Heart left ventricle (tissue), 16 donors: ENCODE measurements at regions not wholly inside any gene's neighbourhood (a gene's known extent, or its start where the extent isn't known, plus 50 kb on each side); places are given as distances from the start of the nearest gene placed in this dataset.
"Not testable (repeated sequence)": the region's sequence is repeated elsewhere in the genome, so short reads cannot be mapped to it uniquely, and the experiment has no call there.

ENCODE experiments used
- ATAC-seq, 4 donors: fragments of 200-7000 bp; cut with Tn5 transposase; one replicate each; pipeline ENCODE4 v1.9.1; 2020 to 2022; ENCODE audit warnings: moderate library complexity in 4 of 4, mild to moderate bottlenecking in 3 of 4, moderate number of reproducible peaks in 1 of 4
- DNase-seq, 5 donors: peaks; one replicate each; pipeline ENCODE4 v3.0.0-alpha.2; 2020
- H3K27ac ChIP-seq, 12 donors: fragments of 200-600 bp; sonication (generic) in 4 of 12; one replicate each; pipeline versions ENCODE4 v1.5.0 to v1.8.0; 2016 to 2022; ENCODE audit warnings: mild to moderate bottlenecking in 2 of 12
- H3K27me3 ChIP-seq, 9 donors: fragments of 200-600 bp; sonication (generic) in 2 of 9; one replicate each; pipeline versions ENCODE4 v1.5.1 to v1.8.0; 2016 to 2022; ENCODE audit warnings: mild to moderate bottlenecking in 3 of 9
- H3K36me3 ChIP-seq, 9 donors: fragments of 200-600 bp; sonication (generic) in 2 of 9; one replicate each; pipeline versions ENCODE4 v1.5.0 to v1.8.0; 2018 to 2022; ENCODE audit warnings: mild to moderate bottlenecking in 2 of 9
- H3K4me1 ChIP-seq, 12 donors: fragments of 200-600 bp; sonication (generic) in 4 of 12; one replicate each; pipeline versions ENCODE4 v1.5.0 to v1.8.0; 2016 to 2022; ENCODE audit warnings: mild to moderate bottlenecking in 3 of 12
- H3K4me3 ChIP-seq, 12 donors: fragments of 200-600 bp; sonication (generic) in 4 of 12; one replicate each; pipeline versions ENCODE4 v1.5.0 to v1.8.0; 2017 to 2022; ENCODE audit warnings: mild to moderate bottlenecking in 9 of 12, moderate library complexity in 4 of 12
- H3K9me3 ChIP-seq, 12 donors: fragments of 200-600 bp; sonication (generic) in 4 of 12; one replicate each; pipeline versions ENCODE4 v1.5.0 to v1.8.0; 2016 to 2022; ENCODE audit warnings: mild to moderate bottlenecking in 1 of 12
- POLR2A ChIP-seq, 2 donors: fragments of 450-650 bp; IDR thresholded peaks; one replicate each; pipeline ENCODE4 v1.6.1; 2017; ENCODE audit warnings: antibody characterized with exemption in 2 of 2, mild to moderate bottlenecking in 2 of 2, moderate library complexity in 2 of 2
- WGBS, 4 donors: extraction: QIAGEN DNeasy Blood & Tissue Kit in 2 of 4; methylation state at CpG; one replicate each; pipeline versions ENCODE4 v1.1.5 to v1.1.7; 2013 to 2018; 5-methylcytosine and 5-hydroxymethylcytosine counted together
- intact Hi-C, 10 donors: fragments of 100-400 bp; cut with DNase I; formaldehyde crosslinking; loops; one replicate each; pipeline versions ENCODE4 v1.11.1 to v1.14.2; 2022
- TF ChIP-seq, protein P1 (sequence below), 12 donors: fragments of 200-600 bp; sonication (generic) in 4 of 12; IDR thresholded peaks; one replicate each; pipeline versions ENCODE4 v1.5.0 to v1.8.0; 2018 to 2022; ENCODE audit warnings: antibody characterized with exemption in 12 of 12, mild to moderate bottlenecking in 5 of 12
- donor health status: ischemic (EF 13 %, LVEDD 7.1; RV severe dilation, severe dysfunction).
- donor health status: healthy with polysubstance abuse.
- donor health status: DM: no; HTN: yes; CAD: no.
- donor health status: DM: no; HTN: no; CAD: no.
- donor health status: ischemic (EF 25% LVEDD 6.9; RV normal size, moderate dysfunction).
- donor health status: ischemic (EF 25% LVEDD 5.7; RV mildly dilated, moderate dysfunction).
- donor health status: healthy.
- donor health status: DM: yes; HTN: yes; CAD: no.
- donor health status: ischemic (EF 35%, LVEDD 5.7; RV mildly dilated, moderate dysfunction).
- donor health status: nonischemic (EF 11% LVEDD 7.7; RV severe dilation, severe dysfunction).
- donor health status: DM: yes; HTN: yes; CAD: no.
- donor health status: PGD.
- donor health status: ischemic (EF 29% LVEDD 5.4; RV normal size, mild dysfunction).
- donor health status: nonischemic (EF 23%, LVEDD 6.1; RV moderate dilation, normal function).

DNA sequence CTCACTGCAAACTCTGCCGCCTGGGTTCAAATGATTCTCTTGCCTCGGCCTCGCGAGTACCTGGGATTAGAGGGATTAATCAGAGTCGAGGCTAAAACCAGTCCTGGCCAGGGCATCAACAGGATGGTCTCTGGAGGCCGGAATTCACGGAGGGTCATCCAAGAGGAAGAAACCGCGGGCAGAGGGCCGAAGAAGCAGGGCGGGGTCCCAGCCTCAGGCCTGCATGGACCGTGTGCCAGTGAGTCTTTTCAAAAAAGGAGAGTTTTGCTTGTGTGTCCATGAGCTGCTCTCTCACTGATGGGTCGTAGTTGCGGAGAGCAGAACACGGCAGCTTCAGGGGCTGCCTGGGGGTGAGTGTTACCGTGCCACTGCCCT, 295.1 kb upstream of the ZNF337 start:
- ATAC-seq (no peak), DNase-seq (no peak)
- TF ChIP-seq POLR2A (IDR thresholded peaks at IDR 0.05) = no peak
- TF ChIP-seq, protein P1, sequence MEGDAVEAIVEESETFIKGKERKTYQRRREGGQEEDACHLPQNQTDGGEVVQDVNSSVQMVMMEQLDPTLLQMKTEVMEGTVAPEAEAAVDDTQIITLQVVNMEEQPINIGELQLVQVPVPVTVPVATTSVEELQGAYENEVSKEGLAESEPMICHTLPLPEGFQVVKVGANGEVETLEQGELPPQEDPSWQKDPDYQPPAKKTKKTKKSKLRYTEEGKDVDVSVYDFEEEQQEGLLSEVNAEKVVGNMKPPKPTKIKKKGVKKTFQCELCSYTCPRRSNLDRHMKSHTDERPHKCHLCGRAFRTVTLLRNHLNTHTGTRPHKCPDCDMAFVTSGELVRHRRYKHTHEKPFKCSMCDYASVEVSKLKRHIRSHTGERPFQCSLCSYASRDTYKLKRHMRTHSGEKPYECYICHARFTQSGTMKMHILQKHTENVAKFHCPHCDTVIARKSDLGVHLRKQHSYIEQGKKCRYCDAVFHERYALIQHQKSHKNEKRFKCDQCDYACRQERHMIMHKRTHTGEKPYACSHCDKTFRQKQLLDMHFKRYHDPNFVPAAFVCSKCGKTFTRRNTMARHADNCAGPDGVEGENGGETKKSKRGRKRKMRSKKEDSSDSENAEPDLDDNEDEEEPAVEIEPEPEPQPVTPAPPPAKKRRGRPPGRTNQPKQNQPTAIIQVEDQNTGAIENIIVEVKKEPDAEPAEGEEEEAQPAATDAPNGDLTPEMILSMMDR (IDR thresholded peaks at IDR 0.05) = no peak
- Histone ChIP-seq H3K9me3 (no peaks in the 10 kb centered on the region), H3K4me3 (no peak overlapping the region), H3K27ac (no peak overlapping the region), H3K27me3 (peaks cover 0 to 5% (median 0%) of the 10 kb centered on the region in 9 donors), H3K4me1 (peaks cover 0 to 8% (median 0%) of the 10 kb centered on the region in 12 donors), H3K36me3 (no peaks in the 10 kb centered on the region)
- WGBS, 4 donors = 90 to 93% (median 91%) methylated on average over 16 of the region's 16 CpGs
- intact Hi-C loops = no loop called here

DNA sequence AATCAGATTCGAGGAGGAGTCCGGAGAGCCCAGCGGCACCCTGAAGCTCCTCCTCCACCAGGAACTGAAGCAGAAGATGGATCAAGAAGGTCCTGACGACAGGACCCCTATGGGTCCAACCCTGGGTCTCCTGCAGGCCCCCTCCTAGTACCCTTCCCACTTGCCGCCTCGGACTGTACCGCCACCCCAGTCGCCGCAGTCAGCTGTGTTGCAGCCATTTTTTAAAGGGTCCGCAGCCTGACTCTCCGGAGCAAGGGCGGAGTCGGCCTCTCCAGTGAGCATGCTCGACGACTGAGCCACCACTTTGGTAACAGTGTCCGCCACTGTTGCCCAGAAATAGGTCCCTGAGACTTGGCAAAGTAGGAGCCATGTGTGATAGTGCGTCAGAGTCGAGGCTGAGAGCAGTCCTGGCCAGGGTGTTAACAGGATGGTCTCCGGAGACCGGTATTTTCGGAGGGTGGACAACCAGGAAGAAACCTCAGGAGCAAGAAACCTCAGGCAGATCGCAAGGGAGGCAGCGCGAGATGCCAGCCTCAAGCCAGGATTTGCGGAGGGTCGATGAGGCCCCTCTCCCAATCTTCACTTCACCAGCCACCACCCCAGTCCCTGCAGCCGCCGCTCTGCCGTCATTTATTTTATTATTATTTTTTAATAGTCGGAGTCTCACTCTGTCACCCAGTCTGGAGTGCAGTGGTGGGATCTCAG, 294.6 kb upstream of the ZNF337 start:
- TF ChIP-seq, protein P1 (IDR thresholded peaks at IDR 0.05) = no peak
- TF ChIP-seq POLR2A (IDR thresholded peaks at IDR 0.05) = no peak
- peaks cover 0 to 5% (median 0%) of the 10 kb centered on the region in 9 donors for H3K27me3 ChIP-seq
- no peak overlapping the region for H3K27ac ChIP-seq
- peaks cover 0 to 8% (median 0%) of the 10 kb centered on the region in 12 donors for H3K4me1 ChIP-seq
- 93 to 95% (median 94%) methylated on average over 29 to 30 of the region's 30 CpGs for WGBS, 4 donors
- intact Hi-C loops = no loop called here
- no peaks in the 10 kb centered on the region for H3K9me3 ChIP-seq
- no peaks in the 10 kb centered on the region for H3K36me3 ChIP-seq
- no peak overlapping the region for H3K4me3 ChIP-seq
- DNase-seq = no peak
- ATAC-seq = no peak

DNA sequence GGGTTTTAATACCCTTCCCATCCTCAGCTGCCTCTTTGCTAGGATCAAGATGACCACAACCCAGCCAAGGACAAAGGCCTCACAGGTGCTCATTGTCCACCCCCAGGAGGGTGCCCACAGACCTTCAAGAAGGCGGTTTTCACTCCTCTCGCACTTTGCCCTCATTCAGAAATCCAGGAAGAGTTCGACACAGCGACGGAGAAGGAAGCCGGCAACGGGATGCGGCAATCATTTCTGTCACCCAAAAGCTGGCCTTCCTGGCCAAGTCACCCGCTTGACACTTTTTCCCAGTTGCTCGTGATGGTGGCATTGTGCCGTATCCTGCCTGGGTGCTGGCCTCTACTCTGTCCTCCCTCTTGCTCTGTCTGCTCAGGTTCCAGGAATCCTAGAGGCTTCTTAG, 293.0 kb upstream of the ZNF337 start:
- ATAC-seq, H3K4me1 ChIP-seq, intact Hi-C loops, DNase-seq, H3K9me3 ChIP-seq, H3K27me3 ChIP-seq, H3K27ac ChIP-seq, H3K36me3 ChIP-seq, H3K4me3 ChIP-seq: not testable (repeated sequence)
- 93 to 96% (median 95%) methylated on average over 11 of the region's 11 CpGs for WGBS, 4 donors

DNA sequence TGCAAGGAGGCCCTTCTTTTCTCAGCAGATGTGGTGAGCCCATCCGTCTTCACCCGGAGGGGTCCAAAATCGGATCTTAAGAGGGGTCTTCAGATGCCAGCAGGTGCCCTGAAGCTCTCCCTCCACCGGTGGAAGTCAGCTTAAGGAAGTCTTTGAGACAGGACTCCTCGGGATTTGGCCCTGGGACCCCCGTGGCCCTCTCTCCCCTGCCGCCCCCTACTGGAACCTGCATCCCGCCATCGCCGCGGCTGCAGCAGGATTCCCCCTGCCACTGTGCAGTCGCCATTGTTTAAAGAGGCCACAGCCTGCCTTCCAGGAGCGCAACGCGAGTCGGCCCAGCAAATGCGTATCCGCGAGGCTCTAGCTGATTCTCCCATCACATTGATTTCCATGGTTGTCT, 292.5 kb upstream of the ZNF337 start:
- no peaks in the 10 kb centered on the region for H3K9me3 ChIP-seq
- H3K4me1 ChIP-seq = peaks cover 0 to 8% (median 0%) of the 10 kb centered on the region in 12 donors
- TF ChIP-seq, protein P1 (IDR thresholded peaks at IDR 0.05) = no peak
- TF ChIP-seq POLR2A (IDR thresholded peaks at IDR 0.05) = no peak
- intact Hi-C loops = no loop called here
- H3K4me3 ChIP-seq = no peak overlapping the region
- H3K27me3 ChIP-seq = peaks cover 0 to 5% (median 0%) of the 10 kb centered on the region in 9 donors
- DNase-seq (no peak), ATAC-seq (no peak)
- no peak overlapping the region for H3K27ac ChIP-seq
- H3K36me3 ChIP-seq = no peaks in the 10 kb centered on the region
- WGBS, 4 donors = 93% methylated on average over 19 of the region's 19 CpGs

DNA sequence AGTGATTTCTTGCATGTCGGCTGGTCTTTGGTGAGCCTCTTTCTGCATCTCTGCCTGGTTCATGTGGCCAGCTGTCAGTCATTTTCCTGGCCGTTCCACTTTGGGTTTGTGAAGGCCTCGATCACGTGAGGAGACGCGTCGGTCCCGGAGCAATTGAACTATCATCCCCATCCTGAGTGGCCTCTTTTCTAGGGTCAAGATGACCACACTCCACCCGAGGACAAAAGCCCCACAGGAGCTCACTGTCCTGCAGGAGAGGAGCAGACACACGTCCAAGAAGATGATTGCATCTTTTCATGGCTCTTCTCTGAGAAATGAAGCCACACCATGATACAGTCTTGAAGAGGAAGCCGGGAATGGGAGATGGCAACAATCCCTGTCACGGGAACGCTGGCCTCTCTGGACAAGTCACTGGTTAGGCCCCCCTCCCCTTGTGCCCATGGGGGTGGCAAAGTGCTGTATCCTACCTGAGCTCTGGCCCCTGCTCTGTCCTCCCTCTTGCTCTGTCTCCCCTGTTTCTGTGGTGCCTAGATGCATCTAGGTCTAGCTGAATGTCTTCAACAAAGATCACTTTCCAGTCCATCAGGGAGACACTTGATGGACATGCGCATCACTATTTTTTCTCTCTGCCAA, 291.4 kb upstream of the ZNF337 start:
- H3K27ac ChIP-seq, H3K4me1 ChIP-seq, ATAC-seq, H3K4me3 ChIP-seq, DNase-seq, H3K27me3 ChIP-seq, intact Hi-C loops, H3K36me3 ChIP-seq, H3K9me3 ChIP-seq: not testable (repeated sequence)
- 91 to 95% (median 94%) methylated on average over 12 to 14 of the region's 14 CpGs for WGBS, 4 donors
